SU-DHL-6 (cell line): ENCODE measurements at regions not wholly inside any gene's neighbourhood (a gene's known extent, or its start where the extent isn't known, plus 50 kb on each side); places are given as distances from the start of the nearest gene placed in this dataset.

Experiments
- CTCF ChIP-seq: fragments of 200-600 bp; sonication (generic); IDR thresholded peaks from one replicate; pipeline ENCODE4 v1.5.1; 2017; ENCODE audit warnings: antibody characterized with exemption, mild to moderate bottlenecking, low read length, moderate library complexity; ENCODE audit not compliant: insufficient read depth, poor library complexity, severe bottlenecking
- EZH2phosphoT487 ChIP-seq: fragments of 200-600 bp; sonication (generic), shearing (Covaris generic); conservative IDR thresholded peaks from 2 replicates; pipeline ENCODE4 v1.6.1; 2018; ENCODE audit warnings: mild to moderate bottlenecking, antibody characterized with exemption, low read length, moderate library complexity, mixed read lengths

- no peak for TF ChIP-seq CTCF
- TF ChIP-seq EZH2phosphoT487 = no peak
Observed at GRCh38 chr21:16866851-16867250, 646.0 kb upstream of the CXADR start.
